ENCODE measurements at regions not wholly inside any gene's neighbourhood (a gene's known extent, or its start where the extent isn't known, plus 50 kb on each side); places are given as distances from the start of the nearest gene placed in this dataset.

DNA sequence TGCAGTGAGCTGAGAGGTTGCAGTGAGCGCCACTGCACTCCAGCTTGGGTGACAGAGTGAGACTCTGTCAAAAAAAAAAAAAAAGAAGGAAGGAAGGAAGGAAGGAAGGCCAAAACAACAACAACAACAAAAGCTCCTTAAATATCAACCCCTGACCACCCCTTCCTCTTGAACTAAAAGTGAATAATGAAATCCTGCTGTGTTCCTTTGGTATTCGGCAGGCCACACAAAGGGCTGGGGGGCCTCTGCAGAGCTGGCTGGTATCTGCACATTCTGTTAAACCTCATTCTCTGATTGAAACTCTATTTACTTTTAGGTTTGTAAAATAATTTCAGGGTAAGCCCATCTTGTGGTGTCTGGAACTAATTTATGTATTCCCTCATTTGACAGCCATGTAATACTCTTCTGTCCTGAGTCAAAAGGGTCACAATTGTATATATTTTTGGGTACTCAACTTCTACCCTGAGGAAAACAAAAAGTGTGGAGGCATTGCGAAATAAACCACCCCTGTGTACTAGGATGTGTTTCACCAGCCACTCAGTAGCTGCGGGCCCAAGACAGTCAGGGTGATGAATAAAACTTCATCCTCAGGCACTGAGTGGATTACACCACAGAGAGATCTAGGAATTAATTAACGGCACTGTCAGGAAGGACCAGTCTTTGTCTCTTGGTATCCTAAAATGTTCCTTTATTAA lies 446.4 kb upstream of the PFKP start:
- TF ChIP-seq EZH2 (IDR thresholded peaks at IDR 0.05; ENCODE audit: low read length, unreplicated experiment), result no peak
- TF ChIP-seq, protein P1, sequence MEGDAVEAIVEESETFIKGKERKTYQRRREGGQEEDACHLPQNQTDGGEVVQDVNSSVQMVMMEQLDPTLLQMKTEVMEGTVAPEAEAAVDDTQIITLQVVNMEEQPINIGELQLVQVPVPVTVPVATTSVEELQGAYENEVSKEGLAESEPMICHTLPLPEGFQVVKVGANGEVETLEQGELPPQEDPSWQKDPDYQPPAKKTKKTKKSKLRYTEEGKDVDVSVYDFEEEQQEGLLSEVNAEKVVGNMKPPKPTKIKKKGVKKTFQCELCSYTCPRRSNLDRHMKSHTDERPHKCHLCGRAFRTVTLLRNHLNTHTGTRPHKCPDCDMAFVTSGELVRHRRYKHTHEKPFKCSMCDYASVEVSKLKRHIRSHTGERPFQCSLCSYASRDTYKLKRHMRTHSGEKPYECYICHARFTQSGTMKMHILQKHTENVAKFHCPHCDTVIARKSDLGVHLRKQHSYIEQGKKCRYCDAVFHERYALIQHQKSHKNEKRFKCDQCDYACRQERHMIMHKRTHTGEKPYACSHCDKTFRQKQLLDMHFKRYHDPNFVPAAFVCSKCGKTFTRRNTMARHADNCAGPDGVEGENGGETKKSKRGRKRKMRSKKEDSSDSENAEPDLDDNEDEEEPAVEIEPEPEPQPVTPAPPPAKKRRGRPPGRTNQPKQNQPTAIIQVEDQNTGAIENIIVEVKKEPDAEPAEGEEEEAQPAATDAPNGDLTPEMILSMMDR (conservative IDR thresholded peaks at IDR 0.05; ENCODE audit: low read depth, low read length), result no peak

All from PC-3 (cell line).